Tibial nerve (tissue), 4 donors: ENCODE measurements at regions not wholly inside any gene's neighbourhood (a gene's known extent, or its start where the extent isn't known, plus 50 kb on each side); places are given as distances from the start of the nearest gene placed in this dataset.

Source experiments
- DNase-seq, 2 donors: peaks; one replicate each; pipeline ENCODE4 v3.0.0-alpha.2; 2019; ENCODE audit warnings: low spot score in 2 of 2
- H3K27ac ChIP-seq, 4 donors: fragments of 200-600 bp; sonication (generic) in 3 of 4; one replicate each; pipeline ENCODE4 v1.5.1; 2017 to 2019; ENCODE audit warnings: mild to moderate bottlenecking in 1 of 4
- H3K27me3 ChIP-seq, 2 donors: fragments of 200-600 bp; sonication (generic) in 1 of 2; one replicate each; pipeline versions ENCODE4 v1.5.1 to v1.6.0; 2017 to 2019
- H3K36me3 ChIP-seq, 3 donors: fragments of 200-600 bp; sonication (generic); one replicate each; pipeline ENCODE4 v1.5.1; 2018 to 2019
- H3K4me1 ChIP-seq, 4 donors: fragments of 200-600 bp; sonication (generic) in 3 of 4; one replicate each; pipeline ENCODE4 v1.5.1; 2017 to 2019
- H3K4me3 ChIP-seq, 4 donors: fragments of 200-600 bp; sonication (generic) in 3 of 4; one replicate each; pipeline ENCODE4 v1.5.1; 2017 to 2019; ENCODE audit warnings: mild to moderate bottlenecking in 1 of 4, moderate library complexity in 1 of 4
- H3K9me3 ChIP-seq, 4 donors: fragments of 200-600 bp; sonication (generic) in 3 of 4; one replicate each; pipeline ENCODE4 v1.5.1; 2017 to 2019
- EP300 ChIP-seq, 2 donors: sonication (generic); formaldehyde crosslinking; IDR thresholded peaks; one replicate each; pipeline ENCODE4 v1.6.1; 2017; ENCODE audit warnings: antibody characterized with exemption in 2 of 2, mild to moderate bottlenecking in 1 of 2
- POLR2A ChIP-seq, 2 donors: fragments of 450-650 bp; IDR thresholded peaks; one replicate each; pipeline ENCODE4 v1.6.1; 2017; ENCODE audit warnings: antibody characterized with exemption in 2 of 2, mild to moderate bottlenecking in 2 of 2, moderate library complexity in 2 of 2
- WGBS, 2 donors: methylation state at CpG; one replicate each; pipeline ENCODE4 v1.1.5; 2018; 5-methylcytosine and 5-hydroxymethylcytosine counted together
- TF ChIP-seq, protein P1 (sequence below), 5 experiments: fragments of 200-600 bp in 3 of 5; fragments of 450-650 bp in 2 of 5; sonication (generic) in 3 of 5; IDR thresholded peaks; one replicate each; pipeline ENCODE4 v1.5.1; 2016 to 2019; ENCODE audit warnings: antibody characterized with exemption in 5 of 5, mild to moderate bottlenecking in 3 of 5, moderate library complexity in 2 of 5

DNA sequence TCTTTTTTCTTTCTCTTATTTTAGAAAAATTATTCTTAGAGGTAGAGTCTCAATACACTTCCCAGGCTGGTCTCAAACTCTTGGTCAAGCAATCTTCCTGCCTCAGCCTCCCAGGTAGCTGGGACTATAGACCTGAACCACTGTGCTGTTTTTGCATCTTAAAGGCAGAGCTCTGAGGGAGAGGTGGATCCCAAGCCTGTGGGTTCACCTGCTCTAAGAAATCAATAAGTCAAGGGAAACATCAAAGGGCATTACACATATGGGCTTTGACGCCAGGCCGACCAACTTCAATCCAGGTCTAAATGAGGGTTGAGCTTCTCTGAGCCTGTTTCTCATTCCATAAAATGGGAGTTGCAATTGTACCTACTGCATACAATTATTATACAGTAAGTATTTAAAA lies 223.9 kb downstream of the LY86 start:
- Histone ChIP-seq H3K4me1 (peaks cover 0 to 23% (median 0%) of the 10 kb centered on the region in 4 donors), H3K27me3 (no peaks in the 10 kb centered on the region), H3K27ac (no peak overlapping the region), H3K9me3 (no peaks in the 10 kb centered on the region), H3K36me3 (no peaks in the 10 kb centered on the region), H3K4me3 (no peak overlapping the region)
- DNase-seq, result no peak
- TF ChIP-seq, protein P1, sequence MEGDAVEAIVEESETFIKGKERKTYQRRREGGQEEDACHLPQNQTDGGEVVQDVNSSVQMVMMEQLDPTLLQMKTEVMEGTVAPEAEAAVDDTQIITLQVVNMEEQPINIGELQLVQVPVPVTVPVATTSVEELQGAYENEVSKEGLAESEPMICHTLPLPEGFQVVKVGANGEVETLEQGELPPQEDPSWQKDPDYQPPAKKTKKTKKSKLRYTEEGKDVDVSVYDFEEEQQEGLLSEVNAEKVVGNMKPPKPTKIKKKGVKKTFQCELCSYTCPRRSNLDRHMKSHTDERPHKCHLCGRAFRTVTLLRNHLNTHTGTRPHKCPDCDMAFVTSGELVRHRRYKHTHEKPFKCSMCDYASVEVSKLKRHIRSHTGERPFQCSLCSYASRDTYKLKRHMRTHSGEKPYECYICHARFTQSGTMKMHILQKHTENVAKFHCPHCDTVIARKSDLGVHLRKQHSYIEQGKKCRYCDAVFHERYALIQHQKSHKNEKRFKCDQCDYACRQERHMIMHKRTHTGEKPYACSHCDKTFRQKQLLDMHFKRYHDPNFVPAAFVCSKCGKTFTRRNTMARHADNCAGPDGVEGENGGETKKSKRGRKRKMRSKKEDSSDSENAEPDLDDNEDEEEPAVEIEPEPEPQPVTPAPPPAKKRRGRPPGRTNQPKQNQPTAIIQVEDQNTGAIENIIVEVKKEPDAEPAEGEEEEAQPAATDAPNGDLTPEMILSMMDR (IDR thresholded peaks at IDR 0.05), result no peak
- TF ChIP-seq EP300 (IDR thresholded peaks at IDR 0.05), result no peak
- TF ChIP-seq POLR2A (IDR thresholded peaks at IDR 0.05), result no peak
- WGBS, 2 donors, result 94 to 95% methylated on average over 2 of the region's 2 CpGs

DNA sequence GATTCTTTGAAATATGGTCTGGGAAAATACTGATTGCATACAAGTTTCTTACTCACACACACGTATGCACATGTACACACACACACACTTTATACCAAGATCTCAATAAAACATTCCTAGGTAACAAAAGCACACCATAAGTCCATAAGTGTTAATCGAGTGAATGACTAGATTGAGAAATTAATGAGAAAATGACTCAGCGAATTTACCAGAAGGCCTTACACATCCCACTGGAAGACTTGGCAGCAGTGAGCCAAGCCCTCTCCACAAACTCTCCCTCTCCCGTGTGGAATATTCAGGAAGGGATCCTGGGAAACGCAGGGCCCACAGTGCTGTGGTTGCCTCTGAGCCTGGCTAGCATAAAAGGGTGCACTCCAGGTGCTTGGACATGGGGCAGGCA lies 227.2 kb downstream of the LY86 start:
- Histone ChIP-seq H3K36me3 (no peaks in the 10 kb centered on the region), H3K4me1 (peaks cover 0 to 19% (median 0%) of the 10 kb centered on the region in 4 donors), H3K9me3 (no peaks in the 10 kb centered on the region), H3K4me3 (no peak overlapping the region), H3K27ac (no peak overlapping the region), H3K27me3 (no peaks in the 10 kb centered on the region)
- 74 to 81% methylated on average over 5 of the region's 5 CpGs for WGBS, 2 donors
- TF ChIP-seq EP300 (IDR thresholded peaks at IDR 0.05) (no peak), POLR2A (IDR thresholded peaks at IDR 0.05) (no peak)
- TF ChIP-seq, protein P1 (IDR thresholded peaks at IDR 0.05), result no peak
- no peak for DNase-seq

DNA sequence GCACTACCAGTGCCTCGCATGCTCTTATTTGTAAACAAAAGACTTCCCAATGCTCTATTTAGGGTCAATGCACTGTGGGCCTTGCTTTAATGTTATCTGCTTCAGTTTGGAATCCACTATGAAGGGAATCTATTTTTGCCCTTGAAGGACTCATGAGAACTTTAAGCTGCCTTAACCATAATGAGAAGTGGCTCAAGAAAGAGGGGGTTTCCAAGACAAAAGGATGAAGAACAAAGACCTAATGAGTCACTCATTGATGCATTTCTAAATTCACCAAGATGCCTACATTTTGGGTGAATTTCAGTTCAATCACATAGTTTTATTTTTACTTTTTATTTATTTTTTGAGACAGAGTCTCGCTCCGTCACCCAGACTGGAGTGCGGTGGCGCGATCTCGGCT lies 228.2 kb downstream of the LY86 start:
- Histone ChIP-seq H3K27me3 (no peaks in the 10 kb centered on the region), H3K27ac (no peak overlapping the region), H3K36me3 (no peaks in the 10 kb centered on the region), H3K9me3 (no peaks in the 10 kb centered on the region), H3K4me3 (no peak overlapping the region), H3K4me1 (peaks cover 0 to 10% (median 0%) of the 10 kb centered on the region in 4 donors)
- TF ChIP-seq POLR2A (IDR thresholded peaks at IDR 0.05), result no peak
- TF ChIP-seq EP300 (IDR thresholded peaks at IDR 0.05), result no peak
- TF ChIP-seq, protein P1 (IDR thresholded peaks at IDR 0.05), result no peak
- DNase-seq, result no peak
- 91 to 93% methylated on average over 7 of the region's 7 CpGs for WGBS, 2 donors

DNA sequence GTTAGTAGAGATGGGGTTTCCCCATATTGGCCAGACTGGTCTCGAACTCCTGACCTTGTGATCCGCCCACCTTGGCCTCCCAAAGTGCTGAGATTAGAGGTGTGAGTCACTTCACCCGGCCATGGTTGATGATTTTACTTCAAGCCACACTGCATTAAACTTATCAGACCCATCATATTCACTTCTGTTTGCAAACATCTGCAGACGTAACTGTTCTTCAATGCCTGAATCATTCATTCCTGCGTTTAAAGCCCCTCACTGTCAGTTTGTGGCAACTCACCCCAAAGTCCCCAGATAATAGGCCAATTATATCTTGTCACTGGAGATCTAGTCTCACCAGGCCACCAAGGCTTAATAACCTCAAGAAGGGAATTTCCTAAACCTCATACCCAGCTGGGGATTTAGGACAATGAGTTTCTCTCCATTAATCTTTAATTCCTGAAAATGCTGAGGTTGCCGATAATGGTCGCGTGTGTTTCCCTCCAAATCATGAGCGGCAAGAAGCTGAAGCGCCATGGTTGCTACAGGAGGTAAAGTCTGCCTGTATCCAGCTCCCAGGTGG lies 229.6 kb downstream of the LY86 start:
- H3K4me3 ChIP-seq, result no peak overlapping the region
- DNase-seq, result no peak
- H3K4me1 ChIP-seq, result peaks cover 0 to 5% (median 0%) of the 10 kb centered on the region in 4 donors
- TF ChIP-seq POLR2A (IDR thresholded peaks at IDR 0.05) (no peak), EP300 (IDR thresholded peaks at IDR 0.05) (no peak)
- TF ChIP-seq, protein P1 (IDR thresholded peaks at IDR 0.05), result no peak
- no peaks in the 10 kb centered on the region for H3K9me3 ChIP-seq
- H3K27ac ChIP-seq, result no peak overlapping the region
- no peaks in the 10 kb centered on the region for H3K36me3 ChIP-seq
- WGBS, 2 donors, result 90 to 93% methylated on average over 10 of the region's 10 CpGs
- no peaks in the 10 kb centered on the region for H3K27me3 ChIP-seq

DNA sequence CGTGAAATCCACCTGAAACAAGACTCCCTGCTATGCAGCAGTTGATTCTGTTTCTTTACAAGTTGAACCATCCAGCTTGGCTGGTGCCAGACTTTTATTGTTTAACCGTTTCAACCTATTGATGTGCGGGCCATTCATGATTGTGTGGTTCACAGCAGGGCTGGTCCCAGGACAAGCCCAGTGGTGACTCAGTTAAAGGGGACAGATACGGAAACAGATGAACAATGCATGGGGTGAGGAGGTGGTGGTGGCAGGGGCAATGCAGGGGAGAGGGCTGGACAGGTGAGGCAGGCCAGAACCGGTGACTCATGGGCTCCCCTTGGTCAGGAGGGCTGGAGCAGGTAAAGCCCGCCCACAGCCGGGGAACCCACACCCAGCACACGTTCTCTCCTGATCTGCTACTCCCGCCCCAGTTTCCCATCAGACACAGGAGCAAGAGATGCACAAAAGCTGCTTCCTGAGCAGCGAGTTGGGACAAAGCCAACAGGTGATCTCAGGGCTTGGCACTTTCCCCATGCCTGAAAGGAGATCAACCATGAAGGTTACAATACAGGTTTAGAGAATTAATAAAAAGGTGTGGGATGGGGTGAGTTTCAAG lies 232.2 kb downstream of the LY86 start:
- no peak for TF ChIP-seq POLR2A (IDR thresholded peaks at IDR 0.05)
- TF ChIP-seq, protein P1 (IDR thresholded peaks at IDR 0.05), result no peak
- no peak for TF ChIP-seq EP300 (IDR thresholded peaks at IDR 0.05)
- no peak for DNase-seq
- H3K36me3 ChIP-seq, result no peaks in the 10 kb centered on the region

More for the DNA sequence above, 232.2 kb downstream of the LY86 start:
- no peak overlapping the region for H3K4me3 ChIP-seq
- H3K27me3 ChIP-seq, result no peaks in the 10 kb centered on the region
- H3K9me3 ChIP-seq, result no peaks in the 10 kb centered on the region
- H3K27ac ChIP-seq, result no peak overlapping the region
- 52 to 60% methylated on average over 10 of the region's 10 CpGs for WGBS, 2 donors
- H3K4me1 ChIP-seq, result no peaks in the 10 kb centered on the region
